ENCODE measurements at regions not wholly inside any gene's neighbourhood (a gene's known extent, or its start where the extent isn't known, plus 50 kb on each side); places are given as distances from the start of the nearest gene placed in this dataset.

DNA sequence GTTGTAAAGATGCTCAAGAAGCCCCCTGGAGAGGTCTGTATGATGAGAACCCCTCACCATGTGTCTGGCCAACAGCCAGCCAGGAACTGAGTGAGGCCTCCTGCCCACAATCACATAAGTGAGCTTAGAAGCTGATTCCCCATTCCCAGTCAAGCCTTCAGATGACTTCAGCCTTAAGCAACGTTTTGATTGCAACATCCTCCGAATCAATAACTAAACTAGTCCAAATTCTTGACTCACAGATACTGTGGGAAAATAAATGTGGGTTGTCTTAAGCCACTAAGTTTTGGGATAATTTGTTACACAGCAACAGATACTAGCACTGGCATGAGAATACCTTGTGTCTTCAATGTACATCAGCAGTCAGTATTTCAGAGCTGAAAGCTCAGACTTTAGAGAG, 54.5 kb upstream of the HS3ST4 start:
- Histone ChIP-seq H3K36me3 (no peaks in the 10 kb centered on the region), H3K4me3 (no peak overlapping the region), H3K27ac (no peak overlapping the region), H3K27me3 (no peaks in the 10 kb centered on the region), H3K4me1 (no peaks in the 10 kb centered on the region), H3K9me3 (no peaks in the 10 kb centered on the region)
- ATAC-seq (ENCODE audit: low FRiP score in 2 of 2) (no peak), DNase-seq (no peak)
- 67 to 76% methylated on average over 2 of the region's 2 CpGs for WGBS, 2 donors
- TF ChIP-seq EP300 (IDR thresholded peaks at IDR 0.05), result no peak
- TF ChIP-seq POLR2AphosphoS5 (IDR thresholded peaks at IDR 0.05), result no peak
- TF ChIP-seq, protein P1, sequence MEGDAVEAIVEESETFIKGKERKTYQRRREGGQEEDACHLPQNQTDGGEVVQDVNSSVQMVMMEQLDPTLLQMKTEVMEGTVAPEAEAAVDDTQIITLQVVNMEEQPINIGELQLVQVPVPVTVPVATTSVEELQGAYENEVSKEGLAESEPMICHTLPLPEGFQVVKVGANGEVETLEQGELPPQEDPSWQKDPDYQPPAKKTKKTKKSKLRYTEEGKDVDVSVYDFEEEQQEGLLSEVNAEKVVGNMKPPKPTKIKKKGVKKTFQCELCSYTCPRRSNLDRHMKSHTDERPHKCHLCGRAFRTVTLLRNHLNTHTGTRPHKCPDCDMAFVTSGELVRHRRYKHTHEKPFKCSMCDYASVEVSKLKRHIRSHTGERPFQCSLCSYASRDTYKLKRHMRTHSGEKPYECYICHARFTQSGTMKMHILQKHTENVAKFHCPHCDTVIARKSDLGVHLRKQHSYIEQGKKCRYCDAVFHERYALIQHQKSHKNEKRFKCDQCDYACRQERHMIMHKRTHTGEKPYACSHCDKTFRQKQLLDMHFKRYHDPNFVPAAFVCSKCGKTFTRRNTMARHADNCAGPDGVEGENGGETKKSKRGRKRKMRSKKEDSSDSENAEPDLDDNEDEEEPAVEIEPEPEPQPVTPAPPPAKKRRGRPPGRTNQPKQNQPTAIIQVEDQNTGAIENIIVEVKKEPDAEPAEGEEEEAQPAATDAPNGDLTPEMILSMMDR (IDR thresholded peaks at IDR 0.05), result no peak
- no peak for TF ChIP-seq POLR2A (IDR thresholded peaks at IDR 0.05)

DNA sequence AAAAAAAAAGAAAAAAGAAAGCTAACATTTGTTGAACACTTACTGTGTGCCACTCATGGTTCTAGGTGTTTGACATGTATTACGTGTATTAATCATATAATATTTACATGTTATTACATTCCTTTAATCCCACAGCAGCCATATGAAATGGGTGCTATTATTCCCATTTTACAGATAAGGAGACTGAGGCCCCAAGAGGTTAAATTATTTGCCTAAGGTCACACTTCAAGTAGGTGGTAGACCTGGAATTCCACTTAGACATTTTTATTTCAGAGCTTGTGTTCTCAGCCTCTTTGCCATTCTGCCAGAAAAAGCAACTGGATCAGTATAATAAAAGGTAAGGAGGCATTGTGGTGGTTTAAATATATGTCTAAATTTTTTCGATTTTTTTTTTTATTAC, 55.1 kb upstream of the HS3ST4 start:
- no peaks in the 10 kb centered on the region for H3K4me1 ChIP-seq
- no peaks in the 10 kb centered on the region for H3K9me3 ChIP-seq
- 86 to 89% methylated on average over 2 of the region's 2 CpGs for WGBS, 2 donors
- no peak for DNase-seq
- ATAC-seq (ENCODE audit: low FRiP score in 2 of 2), result no peak
- H3K27me3 ChIP-seq, result no peaks in the 10 kb centered on the region
- no peak overlapping the region for H3K4me3 ChIP-seq
- TF ChIP-seq POLR2A (IDR thresholded peaks at IDR 0.05), result no peak
- H3K27ac ChIP-seq, result no peak overlapping the region
- no peaks in the 10 kb centered on the region for H3K36me3 ChIP-seq

DNA sequence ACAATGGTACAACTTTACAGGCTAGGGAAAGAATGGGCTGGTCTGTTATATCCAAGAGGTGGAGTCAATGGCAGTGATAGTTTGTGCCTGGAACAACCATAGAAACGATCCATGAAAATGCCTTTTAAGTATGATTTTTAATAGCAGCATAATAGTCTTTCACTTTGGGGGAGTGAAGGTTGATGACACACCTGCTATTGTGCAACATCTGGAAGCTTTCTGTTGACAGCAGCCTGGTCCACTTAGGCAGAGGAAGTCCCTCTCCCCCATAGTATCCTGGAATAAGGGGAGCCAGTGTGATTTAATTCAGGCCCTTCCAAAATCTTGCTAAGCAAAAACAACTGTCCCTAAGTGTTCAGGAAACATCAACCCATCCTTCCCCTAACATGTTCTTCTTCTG, 56.3 kb upstream of the HS3ST4 start:
- no peak for DNase-seq
- Histone ChIP-seq H3K4me1 (no peaks in the 10 kb centered on the region), H3K9me3 (no peaks in the 10 kb centered on the region), H3K27ac (no peak overlapping the region), H3K4me3 (no peak overlapping the region), H3K36me3 (no peaks in the 10 kb centered on the region), H3K27me3 (no peaks in the 10 kb centered on the region)
- TF ChIP-seq, protein P1 (IDR thresholded peaks at IDR 0.05), result no peak
- no peak for TF ChIP-seq EP300 (IDR thresholded peaks at IDR 0.05)
- no peak for TF ChIP-seq POLR2AphosphoS5 (IDR thresholded peaks at IDR 0.05)
- no peak for TF ChIP-seq POLR2A (IDR thresholded peaks at IDR 0.05)
- 83 to 89% methylated on average over 1 of the region's 1 CpG for WGBS, 2 donors
- ATAC-seq (ENCODE audit: low FRiP score in 2 of 2), result no peak

GRCh38 chr16:25633549-25633948, 58.2 kb upstream of the HS3ST4 start:
- no peak overlapping the region for H3K27ac ChIP-seq
- H3K4me1 ChIP-seq, result no peaks in the 10 kb centered on the region
- ATAC-seq (ENCODE audit: low FRiP score in 2 of 2) (no peak), DNase-seq (no peak)
- TF ChIP-seq, protein P1 (IDR thresholded peaks at IDR 0.05), result no peak
- TF ChIP-seq POLR2A (IDR thresholded peaks at IDR 0.05) (no peak), EP300 (IDR thresholded peaks at IDR 0.05) (no peak), POLR2AphosphoS5 (IDR thresholded peaks at IDR 0.05) (no peak)
- no peak overlapping the region for H3K4me3 ChIP-seq
- H3K36me3 ChIP-seq, result no peaks in the 10 kb centered on the region
- WGBS, 2 donors, result 69 to 76% methylated on average over 2 of the region's 2 CpGs
- H3K9me3 ChIP-seq, result peaks cover 0 to 3% (median 0%) of the 10 kb centered on the region in 4 donors
- H3K27me3 ChIP-seq, result no peaks in the 10 kb centered on the region

GRCh38 chr16:25628766-25629165, 63.0 kb upstream of the HS3ST4 start:
- no peak for ATAC-seq (ENCODE audit: low FRiP score in 2 of 2)
- no peak overlapping the region for H3K27ac ChIP-seq
- H3K4me1 ChIP-seq, result no peaks in the 10 kb centered on the region
- TF ChIP-seq POLR2A (IDR thresholded peaks at IDR 0.05) (no peak), POLR2AphosphoS5 (IDR thresholded peaks at IDR 0.05) (no peak), EP300 (IDR thresholded peaks at IDR 0.05) (no peak)
- TF ChIP-seq, protein P1 (IDR thresholded peaks at IDR 0.05), result no peak
- H3K9me3 ChIP-seq, result peaks cover 0 to 4% (median 1%) of the 10 kb centered on the region in 4 donors
- DNase-seq, result no peak
- no peaks in the 10 kb centered on the region for H3K27me3 ChIP-seq
- WGBS, 2 donors, result 77 to 84% methylated on average over 2 of the region's 2 CpGs
- H3K36me3 ChIP-seq, result no peaks in the 10 kb centered on the region
- no peak overlapping the region for H3K4me3 ChIP-seq
